GM21423 (cell line): ENCODE measurements at regions not wholly inside any gene's neighbourhood (a gene's known extent, or its start where the extent isn't known, plus 50 kb on each side); places are given as distances from the start of the nearest gene placed in this dataset.
"Not testable (repeated sequence)": the region's sequence is repeated elsewhere in the genome, so short reads cannot be mapped to it uniquely, and the experiment has no call there.

Experiments used
- ATAC-seq: cut with Tn5 transposase; IDR thresholded peaks from one replicate; pipeline ENCODE4 v1.9.1; 2021; ENCODE audit warnings: mild to moderate bottlenecking, moderate library complexity; ENCODE audit not compliant: unreplicated experiment

DNA sequence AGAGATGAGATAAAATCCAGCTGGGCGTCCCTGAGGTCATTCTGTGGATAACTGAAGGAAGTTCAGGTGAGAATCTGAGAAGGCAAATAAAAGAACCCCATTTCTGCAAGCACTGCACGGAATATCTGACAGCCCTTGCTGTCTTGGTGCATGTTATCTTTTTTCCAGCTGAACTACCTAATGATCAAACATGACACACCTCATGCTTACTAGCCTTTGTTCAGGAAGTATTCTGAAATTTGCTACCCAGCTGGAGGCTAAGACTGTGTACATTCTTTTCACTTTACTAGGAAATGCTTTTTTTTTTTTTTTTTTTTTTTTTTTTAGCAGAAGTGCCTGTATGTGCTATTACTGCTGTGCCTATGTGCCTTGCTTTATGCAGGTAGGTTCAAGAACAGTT, 718.1 kb downstream of the SMARCA1 start:
- no peak for ATAC-seq

DNA sequence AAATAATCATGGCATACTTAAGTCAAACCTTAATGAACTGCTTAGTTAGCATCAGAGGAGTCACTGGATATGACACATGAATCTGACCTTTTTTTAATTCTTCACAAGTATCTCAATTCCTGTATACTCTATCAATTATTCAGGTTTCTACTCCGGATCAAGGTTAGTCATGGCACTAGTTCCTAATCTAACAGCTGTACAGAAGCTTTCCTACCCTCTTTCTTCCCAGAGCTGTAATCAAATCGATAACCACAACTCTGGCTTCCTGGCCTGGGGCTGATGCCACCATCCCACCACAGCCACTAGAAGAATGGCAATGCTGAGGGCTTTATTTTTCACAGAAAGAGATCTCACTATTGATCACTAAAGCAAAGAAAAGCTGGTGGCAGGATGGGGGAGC, 718.5 kb downstream of the SMARCA1 start:
- ATAC-seq, result no peak

DNA sequence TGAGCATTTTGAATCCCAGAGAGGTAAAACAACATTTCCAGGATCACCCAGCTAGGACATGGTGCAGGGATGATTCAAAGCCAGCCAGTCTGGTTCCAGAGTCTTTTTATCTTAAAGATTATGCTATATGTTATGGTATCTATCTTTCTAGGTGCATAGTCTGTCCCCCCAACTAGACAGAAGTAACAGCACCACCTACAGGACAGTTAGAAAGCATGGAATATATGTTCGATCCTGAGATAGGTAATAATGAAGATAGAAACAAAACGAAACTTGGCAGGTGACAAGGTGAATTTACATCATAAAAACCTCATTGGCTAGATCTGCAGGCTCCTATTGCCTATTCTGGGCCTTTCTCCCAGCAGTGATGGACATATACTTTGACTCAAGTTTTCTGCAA, 723.2 kb downstream of the SMARCA1 start:
- ATAC-seq, result no peak

DNA sequence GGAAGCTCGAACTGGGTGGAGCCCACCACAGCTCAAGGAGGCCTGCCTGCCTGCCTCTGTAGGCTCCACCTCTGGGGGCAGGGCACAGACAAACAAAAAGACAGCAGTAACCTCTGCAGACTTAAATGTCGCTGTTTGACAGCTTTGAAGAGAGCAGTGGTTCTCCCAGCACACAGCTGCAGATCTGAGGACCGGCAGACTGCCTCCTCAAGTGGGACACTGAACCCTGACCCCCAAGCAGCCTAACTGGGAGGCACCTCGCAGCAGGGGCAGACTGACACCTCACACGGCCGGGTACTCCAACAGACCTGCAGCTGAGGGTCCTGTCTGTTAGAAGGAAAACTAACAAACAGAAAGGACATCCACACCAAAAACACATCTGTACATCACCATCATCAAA, 730.9 kb upstream of the ACTRT1 start:
- not testable (repeated sequence) for ATAC-seq

DNA sequence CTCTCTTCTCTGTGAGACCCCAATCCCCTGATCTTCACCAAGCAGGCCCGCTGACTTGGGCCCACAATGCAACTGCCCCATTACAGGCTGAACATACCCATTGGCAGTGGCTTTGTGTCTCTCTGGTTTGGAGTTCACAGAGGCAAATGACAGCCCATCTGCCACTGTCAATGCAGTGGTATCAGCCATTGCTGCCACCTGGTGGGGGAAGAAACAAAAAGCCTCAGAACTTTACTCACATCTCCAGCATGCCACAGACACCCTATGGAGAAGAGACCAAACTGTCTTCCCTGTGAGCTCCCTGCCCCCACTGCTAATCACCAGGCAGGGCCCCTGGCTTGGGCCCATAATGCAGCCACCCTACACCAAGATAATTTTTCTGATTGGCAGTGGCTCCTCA, 729.3 kb upstream of the ACTRT1 start:
- no peak for ATAC-seq

DNA sequence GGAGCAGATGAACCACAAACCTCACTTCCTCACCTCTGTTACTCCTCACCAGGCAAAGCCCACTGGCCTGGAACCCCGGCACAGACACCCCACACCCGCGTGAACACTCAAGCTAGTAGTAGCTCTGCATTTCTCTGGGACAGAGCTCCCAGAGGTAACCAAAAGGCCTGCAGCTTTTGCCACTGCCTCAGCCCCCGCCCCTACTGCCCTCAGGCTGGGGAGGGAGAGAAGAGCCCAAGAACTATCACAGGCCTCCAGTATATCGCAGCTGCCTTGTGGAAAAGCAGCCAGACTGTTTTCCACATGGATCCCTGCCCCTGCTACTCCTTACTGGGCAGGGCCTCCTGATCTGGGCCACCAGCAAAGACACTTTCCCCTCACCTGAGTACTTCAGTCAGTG, 728.7 kb upstream of the ACTRT1 start:
- ATAC-seq, result no peak

DNA sequence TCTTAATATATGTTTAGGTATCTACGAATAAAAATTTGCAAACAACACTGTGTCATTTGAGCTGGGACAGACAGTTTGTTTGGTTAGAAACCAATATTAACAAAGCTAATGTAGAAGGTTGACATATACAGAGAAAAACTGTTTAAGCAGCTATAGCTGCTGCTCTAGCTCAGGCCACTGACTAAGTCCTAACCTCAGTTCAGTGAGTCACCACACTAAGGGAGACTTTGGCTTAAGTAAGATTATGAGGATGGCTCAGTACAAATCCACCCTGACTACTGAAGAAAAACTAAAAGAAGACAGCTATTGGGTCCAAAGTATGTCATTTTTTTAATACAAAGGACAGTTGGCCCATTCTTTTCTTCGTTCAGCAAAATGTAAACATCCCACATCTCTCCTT, 717.3 kb upstream of the ACTRT1 start:
- no peak for ATAC-seq

DNA sequence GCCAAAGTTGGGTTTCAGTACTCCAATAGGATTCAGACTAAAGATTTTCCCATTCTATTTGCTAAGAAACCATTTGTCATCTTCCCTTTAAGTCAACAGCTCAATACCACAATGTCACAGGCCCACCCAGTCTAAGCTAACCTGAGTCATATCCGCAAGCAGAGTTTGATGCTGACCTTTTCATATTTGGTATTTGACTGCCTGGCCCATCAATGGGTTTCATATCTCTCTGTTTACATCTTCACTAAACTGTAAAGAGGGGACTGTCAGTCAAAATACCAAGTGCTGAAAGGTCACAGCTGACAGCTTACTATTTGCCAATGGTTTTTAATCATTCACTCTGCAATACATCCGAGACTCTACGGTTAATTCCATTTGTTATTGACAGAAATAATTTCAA, 707.5 kb upstream of the ACTRT1 start:
- ATAC-seq, result no peak

DNA sequence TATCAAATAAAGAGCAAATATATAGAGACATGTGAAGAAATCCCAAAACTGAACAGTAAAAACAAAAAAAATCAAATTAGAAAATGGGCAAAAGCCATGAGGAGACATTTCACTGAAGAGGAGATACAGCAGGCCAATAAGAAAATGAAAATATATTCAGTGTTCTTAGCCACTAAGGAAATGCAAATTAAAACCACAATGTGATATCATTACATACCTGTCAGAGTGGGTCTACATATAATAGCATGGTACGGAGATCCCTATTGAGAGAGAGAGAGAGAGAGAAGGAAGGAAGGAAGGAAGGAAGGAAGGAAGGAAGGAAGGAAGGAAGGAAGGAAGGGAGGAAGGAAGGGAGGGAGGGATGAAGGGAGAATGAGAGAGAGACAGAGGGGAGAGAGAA, 707.0 kb upstream of the ACTRT1 start:
- ATAC-seq, result no peak

DNA sequence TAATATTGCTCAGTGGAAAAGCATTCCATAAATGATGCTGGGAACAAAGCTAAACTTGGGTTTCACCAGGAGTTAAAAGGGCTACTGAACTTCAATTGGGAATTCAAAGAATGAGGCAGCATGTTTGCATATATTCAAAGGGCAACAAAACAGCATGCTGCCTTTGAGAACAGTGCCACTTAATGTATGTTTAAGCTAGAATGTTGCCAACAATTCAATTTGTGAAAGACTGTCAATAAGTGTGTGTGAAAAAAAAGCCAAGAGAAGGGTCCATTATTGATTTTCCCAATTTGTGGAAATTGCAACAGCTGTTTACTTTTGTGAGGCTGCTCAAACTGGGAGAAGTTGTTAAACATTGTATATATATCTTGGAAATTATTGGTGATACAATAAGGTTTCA, 701.9 kb upstream of the ACTRT1 start:
- no peak for ATAC-seq

DNA sequence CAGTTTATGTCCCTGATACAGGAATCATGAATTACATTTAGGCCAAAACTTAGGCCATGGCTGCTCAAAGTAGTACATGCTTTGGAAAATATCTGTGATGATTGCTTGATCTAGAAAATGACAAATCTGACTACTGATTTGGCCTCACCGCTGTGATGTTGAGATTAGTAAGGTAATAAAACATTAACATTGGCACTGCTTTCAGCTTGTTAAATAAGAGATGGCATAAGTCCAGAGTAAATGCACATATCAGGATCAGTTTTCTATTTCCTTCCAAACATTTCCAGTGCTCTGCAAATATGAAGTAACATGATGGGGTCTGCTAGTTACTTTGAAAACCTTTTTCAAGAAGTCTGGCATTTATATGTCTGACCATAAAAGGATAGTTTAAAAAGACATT, 687.3 kb upstream of the ACTRT1 start:
- no peak for ATAC-seq

DNA sequence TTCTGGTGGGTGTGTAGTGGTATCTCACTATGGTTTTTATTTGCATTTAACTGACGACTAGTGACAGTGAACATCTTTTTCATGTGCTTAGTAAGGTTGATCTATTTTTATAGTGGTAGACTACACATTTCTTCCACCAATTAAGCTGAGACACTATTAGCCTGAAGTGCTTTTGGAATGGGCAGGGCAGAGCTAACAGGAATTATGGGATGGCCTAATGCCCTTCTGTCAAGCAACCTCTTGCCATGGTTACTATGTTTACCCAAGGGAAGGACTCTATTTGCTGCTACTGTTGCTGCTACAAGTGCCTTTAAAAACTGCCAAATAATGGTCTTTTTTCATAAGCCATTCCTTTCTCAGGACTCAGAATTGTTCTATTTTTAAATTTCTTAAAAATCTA, 676.7 kb upstream of the ACTRT1 start:
- ATAC-seq, result no peak

DNA sequence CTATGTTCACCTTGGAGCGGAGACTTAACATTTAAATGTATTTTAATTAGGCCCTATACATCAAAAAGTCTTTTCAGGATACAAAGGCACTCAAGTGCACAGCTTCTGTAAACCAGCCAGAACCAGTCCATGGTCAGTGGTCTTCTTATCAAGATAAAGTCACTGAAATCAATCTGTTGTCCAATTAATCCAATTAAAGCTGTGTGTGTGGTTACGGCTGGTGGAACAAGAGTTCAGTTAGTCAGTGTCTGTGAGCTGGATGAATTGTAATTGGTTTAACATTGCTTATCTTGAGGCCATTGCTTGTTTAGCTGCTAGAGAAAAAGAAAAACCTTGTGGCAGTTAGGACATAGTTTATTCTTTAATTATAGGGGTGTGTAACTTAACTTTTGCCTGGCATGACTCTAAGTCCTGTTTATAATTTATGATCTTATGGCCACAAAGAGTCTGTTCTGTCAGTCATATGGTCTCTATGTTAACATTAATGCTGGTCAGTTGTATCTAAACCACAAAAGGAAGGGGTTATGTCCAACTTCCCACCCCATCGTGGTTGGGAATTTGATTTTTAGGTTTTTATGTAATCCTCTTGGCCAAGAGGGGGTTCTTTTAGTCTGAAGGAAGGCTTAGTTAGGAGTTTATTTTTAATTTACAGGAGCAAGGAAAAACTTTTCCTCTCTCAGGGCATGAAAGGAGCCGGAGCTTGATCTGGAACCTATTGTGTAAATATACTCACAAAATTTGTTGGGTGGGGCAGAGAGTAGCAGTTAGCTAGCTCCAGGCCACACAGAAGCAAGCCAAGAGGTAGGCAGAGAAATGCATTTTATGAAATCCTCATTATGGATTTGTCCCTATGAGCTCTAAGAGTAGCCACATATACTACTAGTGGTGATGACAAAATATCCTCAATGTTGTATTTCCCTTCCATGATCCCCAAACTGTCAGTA, 665.7 kb upstream of the ACTRT1 start:
- no peak for ATAC-seq

DNA sequence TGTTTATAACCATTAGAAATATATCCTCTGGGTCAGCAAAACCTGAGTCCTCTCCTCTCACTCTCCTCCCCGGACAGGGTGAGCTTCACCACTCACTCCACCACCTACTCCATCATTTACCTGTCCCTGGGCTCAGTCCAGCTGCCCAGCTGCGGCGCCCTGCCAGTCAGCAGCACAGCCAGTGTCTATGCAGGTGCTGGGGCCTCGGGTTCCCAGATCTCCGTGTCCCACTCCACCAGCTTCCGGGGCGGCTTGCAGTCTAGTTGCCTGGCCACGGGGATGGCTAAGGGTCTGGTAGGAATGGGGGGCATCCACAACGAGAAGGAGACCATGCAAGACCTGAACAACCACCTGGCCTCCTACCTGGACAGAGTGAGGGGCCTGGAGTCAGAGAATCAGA, 662.2 kb upstream of the ACTRT1 start:
- no peak for ATAC-seq

DNA sequence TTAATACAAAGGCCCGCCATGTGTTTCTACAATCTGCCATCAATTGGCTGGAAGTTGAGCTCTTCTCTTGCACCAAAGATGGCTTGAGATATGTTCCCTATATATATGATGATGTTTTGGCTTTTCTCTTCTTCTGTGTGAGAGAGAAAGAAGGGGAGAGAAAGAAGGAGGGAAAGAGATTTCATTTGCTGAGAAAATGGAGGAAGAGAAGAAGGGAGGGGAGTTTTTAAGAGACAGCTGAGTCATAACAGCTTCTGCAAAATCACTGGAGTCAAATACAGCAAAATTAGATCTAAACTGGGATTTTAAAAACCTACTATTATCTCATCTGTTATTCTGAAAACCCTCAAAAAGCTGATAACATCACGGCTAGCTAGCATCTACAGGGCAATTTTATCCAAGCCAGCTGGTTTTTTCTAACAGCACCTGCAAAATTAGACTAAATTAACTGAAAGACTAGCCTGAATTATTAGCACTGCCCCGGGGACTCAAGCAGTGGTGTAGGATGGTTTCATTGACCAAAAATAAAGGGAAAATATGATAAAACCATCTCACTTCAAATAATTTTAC, 647.6 kb upstream of the ACTRT1 start:
- no peak for ATAC-seq

DNA sequence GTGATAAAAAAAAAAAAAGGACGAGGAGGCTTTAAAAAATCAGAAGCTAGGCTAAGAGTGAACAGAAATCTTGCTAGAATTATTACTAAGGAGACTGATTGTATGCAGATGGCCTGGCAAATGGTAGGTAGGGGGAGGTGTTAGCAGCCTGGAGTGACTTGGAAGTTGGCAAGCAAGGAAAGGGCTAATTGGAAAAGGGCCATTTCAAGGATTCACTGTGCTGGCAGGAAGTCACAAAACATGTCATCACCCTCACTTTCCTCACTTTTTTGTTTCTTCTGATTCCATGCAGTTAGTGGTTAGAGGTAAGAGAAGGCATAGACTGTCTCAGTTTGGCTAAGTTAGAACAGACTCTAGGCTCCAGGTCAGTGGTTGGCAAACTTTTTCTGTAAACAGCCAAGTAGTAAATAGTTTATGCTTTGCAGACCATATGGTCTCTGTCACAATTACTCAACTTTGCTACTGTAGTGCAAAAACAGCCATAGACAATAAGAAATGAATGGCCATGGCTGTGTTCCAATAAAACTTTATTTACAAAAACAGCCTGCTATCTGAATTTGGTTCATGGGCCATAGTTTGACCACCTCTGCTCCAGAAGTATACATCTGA, 646.5 kb upstream of the ACTRT1 start:
- no peak for ATAC-seq

DNA sequence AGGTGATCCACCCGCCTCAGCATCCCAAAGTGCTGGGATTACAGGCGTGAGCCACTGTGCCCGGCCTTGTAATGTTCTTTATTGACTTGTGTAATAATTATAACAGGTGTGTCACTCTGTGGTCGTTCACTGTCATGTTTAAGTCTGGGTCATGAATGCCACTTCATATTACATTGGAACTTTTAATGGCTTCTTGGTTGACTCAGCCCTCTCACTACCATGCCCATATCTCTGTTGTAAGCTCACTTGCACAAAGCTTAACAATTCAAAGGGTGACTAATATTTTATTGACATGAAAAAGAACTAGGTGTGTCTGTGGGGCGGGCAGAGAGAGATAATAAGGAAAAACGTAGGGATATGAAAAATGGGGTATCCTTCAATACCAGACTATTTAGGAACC, 639.7 kb upstream of the ACTRT1 start:
- ATAC-seq, result no peak

DNA sequence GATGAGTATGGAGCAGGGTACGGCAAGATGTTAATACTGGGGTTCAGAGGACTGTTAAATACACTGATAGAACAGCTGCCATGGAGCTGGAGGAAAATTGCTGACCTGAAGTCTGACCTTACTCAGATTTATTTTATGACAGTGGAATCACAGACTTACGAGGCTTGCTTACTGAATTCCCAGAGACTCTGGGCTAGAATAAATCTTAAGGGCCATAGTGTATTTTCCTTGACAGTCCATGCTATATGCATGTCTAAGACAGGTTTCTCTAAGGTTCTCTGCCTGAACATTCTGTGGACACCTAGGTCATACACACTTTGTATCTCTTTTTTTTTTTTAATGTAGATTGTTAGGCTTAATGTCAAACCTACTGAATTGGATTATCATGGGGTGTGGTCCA, 633.2 kb upstream of the ACTRT1 start:
- no peak for ATAC-seq

DNA sequence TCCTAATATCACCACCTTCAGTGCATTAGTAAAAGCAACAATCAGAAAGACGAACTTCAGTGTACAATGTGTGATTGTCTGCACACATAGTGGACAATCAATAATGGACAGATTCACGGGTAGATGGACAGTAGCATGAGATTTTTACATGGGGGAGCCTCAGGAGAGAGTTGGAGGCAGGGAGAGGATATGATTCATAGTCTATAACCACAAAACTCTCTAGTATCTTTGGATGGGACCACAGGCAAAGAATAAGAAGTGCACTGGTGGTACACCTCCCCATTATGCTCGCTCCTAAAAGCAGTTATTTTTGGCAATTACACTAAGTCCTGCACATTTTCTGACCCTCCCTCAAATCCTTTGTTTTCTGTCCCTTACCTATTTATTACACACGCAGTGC, 624.4 kb upstream of the ACTRT1 start:
- ATAC-seq, result no peak

DNA sequence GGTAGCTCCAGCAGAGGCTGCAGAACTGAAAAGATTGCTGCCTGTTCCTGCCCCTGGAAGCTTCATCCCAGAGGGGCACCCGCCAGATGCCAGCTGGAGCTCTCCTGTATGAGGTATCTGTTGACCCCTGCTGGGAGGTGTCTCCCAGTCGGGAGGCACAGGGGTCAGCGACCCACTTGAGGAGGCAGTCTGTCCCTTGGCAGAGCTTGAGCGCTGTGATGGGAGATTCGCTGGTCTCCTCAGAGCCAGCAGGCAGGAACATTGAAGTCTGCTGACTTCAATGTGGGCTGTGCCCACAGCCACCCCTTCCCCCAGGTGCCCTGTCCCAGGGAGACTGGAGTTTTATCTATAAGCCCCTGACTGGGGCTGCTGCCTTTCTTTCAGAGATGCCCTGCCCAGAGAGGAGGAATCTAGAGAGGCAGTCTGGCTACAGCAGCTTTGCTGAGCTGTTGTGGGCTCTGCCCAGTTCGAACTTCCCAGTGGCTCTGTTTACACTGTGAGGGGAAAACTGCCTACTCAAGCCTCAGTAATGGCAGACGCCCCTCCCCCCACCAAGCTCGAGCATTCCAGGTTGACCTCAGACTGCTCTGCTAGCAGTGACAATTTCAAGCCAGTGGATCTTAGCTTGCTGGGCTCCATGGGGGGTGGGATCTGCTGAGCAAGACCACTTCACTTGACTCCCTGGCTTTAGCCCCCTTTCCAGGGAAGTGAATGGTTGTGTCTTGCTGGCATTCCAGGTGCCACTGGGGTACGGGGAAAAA, 622.3 kb upstream of the ACTRT1 start:
- ATAC-seq, result not testable (repeated sequence)

DNA sequence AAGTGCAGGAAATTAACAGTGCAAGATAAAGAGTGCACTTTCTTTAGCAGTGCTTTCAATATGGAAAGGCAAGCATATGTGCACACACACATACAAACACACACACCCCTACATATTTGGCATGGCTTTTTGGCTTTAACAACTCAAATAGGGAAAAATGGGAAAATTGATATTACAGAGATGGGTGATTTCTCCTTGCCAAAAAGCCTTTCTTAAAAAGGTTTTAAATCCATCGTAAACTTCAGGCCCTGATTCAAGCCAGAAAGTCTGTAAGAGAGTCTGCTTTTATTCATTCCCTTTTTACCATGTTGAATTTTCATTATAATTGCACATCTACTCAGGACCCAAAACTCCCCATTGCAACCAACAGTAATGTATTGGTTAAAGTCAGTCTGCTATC, 612.0 kb upstream of the ACTRT1 start:
- ATAC-seq, result no peak
